IMR-90 (cell line): ENCODE measurements at regions not wholly inside any gene's neighbourhood (a gene's known extent, or its start where the extent isn't known, plus 50 kb on each side); places are given as distances from the start of the nearest gene placed in this dataset.

Experiments used
- ATAC-seq: fragments of 200-7000 bp; cut with Tn5 transposase; 2 replicates; pipeline ENCODE4 v1.9.1; 2020; ENCODE audit warnings: low read depth, mild to moderate bottlenecking, moderate library complexity
- BruUV-seq: library from RNA; stranded (reverse); fragments of 400-500 nt; replicated peaks from 2 replicates; lab custom pipeline; 2021; lab: Mats Ljungman, UMichigan
- CTCF ChIA-PET: fragments of 300-600 bp; formaldehyde crosslinking; extraction: SDS; loops from one replicate; lab custom pipeline; 2021; ENCODE audit warnings: antibody characterized with exemption; lab: Yijun Ruan, JAX
- POLR2A ChIA-PET: fragments of 300-600 bp; sonication (Branson Sonifier 250); formaldehyde crosslinking; loops from one replicate; lab custom pipeline; 2022; ENCODE audit warnings: antibody characterized with exemption; ENCODE audit not compliant: unreplicated experiment; lab: Charles Lee
- DNase-seq: peaks from one replicate; pipeline ENCODE4 v3.0.0; 2013
- H2AFZ ChIP-seq: replicated peaks from 2 replicates; pipeline ENCODE3; 2013; ENCODE audit warnings: low read length, mild to moderate bottlenecking; ENCODE audit not compliant: poor library complexity
- H2AK5ac ChIP-seq: 2 replicates; pipeline ENCODE4 v1.6.1; 2013; ENCODE audit warnings: low read depth, low read length, inconsistent platforms
- H2AK9ac ChIP-seq: replicated peaks from 2 replicates; pipeline ENCODE3; 2013; ENCODE audit warnings: mild to moderate bottlenecking, low read depth, low read length, moderate library complexity; ENCODE audit not compliant: poor library complexity
- H2BK120ac ChIP-seq: 2 replicates; pipeline ENCODE4 v1.6.1; 2013; ENCODE audit warnings: low read depth, low read length, inconsistent platforms
- H2BK15ac ChIP-seq: 3 replicates; pipeline ENCODE4 v1.6.1; 2013; ENCODE audit warnings: low read depth, low read length, inconsistent platforms
- H2BK20ac ChIP-seq: 2 replicates; pipeline ENCODE4 v1.6.1; 2013; ENCODE audit warnings: low read depth, mild to moderate bottlenecking, inconsistent platforms, low read length, moderate library complexity
- H2BK5ac ChIP-seq: 2 replicates; pipeline ENCODE4 v1.6.1; 2013; ENCODE audit warnings: mild to moderate bottlenecking, low read depth, low read length, inconsistent platforms; ENCODE audit not compliant: poor library complexity, severe bottlenecking
- H3K14ac ChIP-seq: replicated peaks from 2 replicates; pipeline ENCODE4 v1.6.1; 2013; ENCODE audit warnings: low read depth, low read length, inconsistent platforms
- H3K18ac ChIP-seq: 2 replicates; pipeline ENCODE4 v1.6.1; 2013; ENCODE audit warnings: low read depth, low read length, control low read depth
- H3K23ac ChIP-seq: 2 replicates; pipeline ENCODE4 v1.6.1; 2013; ENCODE audit warnings: low read depth, low read length, inconsistent platforms
- H3K27ac ChIP-seq: 2 replicates; pipeline ENCODE4 v1.5.1; 2013; ENCODE audit warnings: mild to moderate bottlenecking, control low read depth, low read length; ENCODE audit not compliant: insufficient read depth
- H3K27me3 ChIP-seq: 2 replicates; pipeline ENCODE4 v1.6.1; 2013; ENCODE audit warnings: low read length; ENCODE audit not compliant: control insufficient read depth, insufficient read depth
- H3K36me3 ChIP-seq: 2 replicates; pipeline ENCODE4 v1.6.1; 2013; ENCODE audit warnings: low read length, mixed read lengths; ENCODE audit not compliant: control insufficient read depth, insufficient read depth
- H3K4ac ChIP-seq: 2 replicates; pipeline ENCODE4 v1.6.1; 2013; ENCODE audit warnings: low read depth, low read length, inconsistent platforms
- H3K4me1 ChIP-seq: 2 replicates; pipeline ENCODE4 v1.6.1; 2013; ENCODE audit warnings: low read length, mixed read lengths; ENCODE audit not compliant: control insufficient read depth, insufficient read depth
- H3K4me2 ChIP-seq: 2 replicates; pipeline ENCODE4 v1.6.1; 2013; ENCODE audit warnings: low read depth, mild to moderate bottlenecking, control low read depth, low read length, moderate library complexity
- H3K4me3 ChIP-seq: 2 replicates; pipeline ENCODE4 v1.5.1; 2013; ENCODE audit warnings: low read depth, mild to moderate bottlenecking, control low read depth, low read length, moderate library complexity; ENCODE audit not compliant: insufficient read depth
- H3K56ac ChIP-seq: 2 replicates; pipeline ENCODE4 v1.6.1; 2013; ENCODE audit warnings: low read length, inconsistent platforms; ENCODE audit not compliant: insufficient read depth; ENCODE audit errors: extremely low read depth
- H3K79me1 ChIP-seq, 2 experiments: 2 replicates each; pipeline ENCODE4 v1.6.1; 2013; ENCODE audit warnings: low read length in 2 of 2, inconsistent platforms in 1 of 2, low read depth in 1 of 2
- H3K9ac ChIP-seq: 2 replicates; pipeline ENCODE4 v1.6.1; 2013; ENCODE audit warnings: low read depth, low read length, control low read depth
- H3K9me1 ChIP-seq: 2 replicates; pipeline ENCODE4 v1.6.1; 2013; ENCODE audit warnings: low read length, inconsistent platforms; ENCODE audit not compliant: insufficient read depth
- H3K9me3 ChIP-seq: 2 replicates; pipeline ENCODE4 v1.6.1; 2013; ENCODE audit warnings: low read length; ENCODE audit not compliant: control insufficient read depth, insufficient read depth
- H4K20me1 ChIP-seq: 2 replicates; pipeline ENCODE4 v1.6.1; 2013; ENCODE audit warnings: low read length, inconsistent platforms; ENCODE audit not compliant: insufficient read depth
- H4K5ac ChIP-seq: 2 replicates; pipeline ENCODE4 v1.6.1; 2013; ENCODE audit warnings: mild to moderate bottlenecking, low read depth, low read length, control low read depth
- H4K8ac ChIP-seq, 2 experiments: 2 replicates each; pipeline ENCODE4 v1.6.1; 2013; ENCODE audit warnings: low read depth in 2 of 2, low read length in 2 of 2, control low read depth in 1 of 2, inconsistent platforms in 1 of 2
- H4K91ac ChIP-seq: 2 replicates; pipeline ENCODE4 v1.6.1; 2013; ENCODE audit warnings: low read depth, low read length, inconsistent platforms; ENCODE audit not compliant: insufficient read depth
- CEBPB ChIP-seq: IDR thresholded peaks from 2 replicates; pipeline ENCODE4 v1.6.1; 2012; ENCODE audit warnings: low read depth, low read length, improper control_type of control experiment
- WGBS, 2 experiments: methylation state at CpG; one replicate each; pipeline versions ENCODE4 v1.1.5 to v1.1.7; 2013; ENCODE audit warnings: missing lambda C conversion rate in 2 of 2; ENCODE audit not compliant: insufficient read length in 1 of 2; ENCODE audit errors: extremely low coverage in 2 of 2; 5-methylcytosine and 5-hydroxymethylcytosine counted together
- dilution Hi-C: fragments of 300-500 bp; cut with HindIII; formaldehyde crosslinking; loops from one replicate; pipeline ENCODE4 v1.14.3; 2018; ENCODE audit warnings: low sequenced_read_pairs; ENCODE audit not compliant: unreplicated experiment
- in situ Hi-C: fragments of 300-500 bp; cut with MboI; formaldehyde crosslinking; loops from 3 replicates; pipeline ENCODE4 v1.14.3; 2019; ENCODE audit warnings: low sequenced_read_pairs, inconsistent platforms, mixed read lengths
- intact Hi-C: fragments of 100-400 bp; cut with micrococcal nuclease; formaldehyde crosslinking; loops from 2 replicates; pipeline ENCODE4 v1.10.0; 2022

- no peak overlapping the region for H2BK120ac ChIP-seq
- no peak overlapping the region for H3K14ac ChIP-seq
- no peak overlapping the region for H4K91ac ChIP-seq
- no peak overlapping the region for H3K18ac ChIP-seq
- H3K27me3 ChIP-seq: no peaks in the 10 kb centered on the region; the same call in 1 of the 2 replicates
- BruUV-seq: no TSS peak
- H2BK20ac ChIP-seq: no peak overlapping the region
- no peak overlapping the region for H3K23ac ChIP-seq
- H3K79me1 ChIP-seq: no peaks in the 10 kb centered on the region
- POLR2A ChIA-PET: no interaction called here
- no peak overlapping the region for H3K4me2 ChIP-seq
- dilution Hi-C loops: no loop called here
- no peaks in the 10 kb centered on the region for H3K9me1 ChIP-seq
- no peak overlapping the region for H2BK15ac ChIP-seq
- in situ Hi-C loops: no loop called here
- no peak for TF ChIP-seq CEBPB
- no peaks in the 10 kb centered on the region for H3K36me3 ChIP-seq
- H2AK5ac ChIP-seq: no peak overlapping the region
- H3K27ac ChIP-seq: no peak overlapping the region
- no peak overlapping the region for H2AFZ ChIP-seq
- 6% methylated on average over 2 of the region's 4 CpGs; no CpG with 5 or more reads in 1 of the 2 experiments for WGBS, 2 experiments
- no peak overlapping the region for H2BK5ac ChIP-seq
- H3K9ac ChIP-seq: no peak overlapping the region
- no peak overlapping the region for H2AK9ac ChIP-seq
- DNase-seq (no peak), ATAC-seq (no peak)
- no peak overlapping the region for H4K8ac ChIP-seq
- H3K4me3 ChIP-seq: no peak overlapping the region
- CTCF ChIA-PET: no interaction called here
- intact Hi-C loops: no loop called here
- H3K56ac ChIP-seq: no peak overlapping the region
- H4K20me1 ChIP-seq: no peaks in the 10 kb centered on the region
- H4K5ac ChIP-seq: no peak overlapping the region
- no peaks in the 10 kb centered on the region for H3K4me1 ChIP-seq
- no peaks in the 10 kb centered on the region for H3K9me3 ChIP-seq
- H3K4ac ChIP-seq: no peak overlapping the region
Observed at GRCh38 chr2:148585696-148586095, 58.9 kb upstream of the EPC2 start.
